Eye (tissue), 1 donor: ENCODE measurements at regions not wholly inside any gene's neighbourhood (a gene's known extent, or its start where the extent isn't known, plus 50 kb on each side); places are given as distances from the start of the nearest gene placed in this dataset.

Experiments used
- DNase-seq: peaks from one replicate; pipeline ENCODE4 v3.0.0-alpha.2; 2015

GRCh38 chr1:244352156-244352830 is 99.4 kb downstream of the ADSS2 start:
- DNase-seq: peak; percentile 40

GRCh38 chr1:244353551-244354091 is 98.1 kb downstream of the ADSS2 start:
- no peak for DNase-seq

- DNase-seq: no peak
Measured at GRCh38 chr1:244354810-244355278, 96.9 kb downstream of the ADSS2 start.

GRCh38 chr1:244356376-244356775 is 95.3 kb downstream of the ADSS2 start:
- no peak for DNase-seq
